Stimulated activated naive CD4-positive, alpha-beta T cell treated with Interleukin-2 at 50 U/mL for 16 hours (primary cell): ENCODE measurements at regions not wholly inside any gene's neighbourhood (a gene's known extent, or its start where the extent isn't known, plus 50 kb on each side); places are given as distances from the start of the nearest gene placed in this dataset.

ENCODE experiments used
- DNase-seq: peaks from one replicate; lab custom pipeline; 2025; lab: John Stamatoyannopoulos, UW

DNA sequence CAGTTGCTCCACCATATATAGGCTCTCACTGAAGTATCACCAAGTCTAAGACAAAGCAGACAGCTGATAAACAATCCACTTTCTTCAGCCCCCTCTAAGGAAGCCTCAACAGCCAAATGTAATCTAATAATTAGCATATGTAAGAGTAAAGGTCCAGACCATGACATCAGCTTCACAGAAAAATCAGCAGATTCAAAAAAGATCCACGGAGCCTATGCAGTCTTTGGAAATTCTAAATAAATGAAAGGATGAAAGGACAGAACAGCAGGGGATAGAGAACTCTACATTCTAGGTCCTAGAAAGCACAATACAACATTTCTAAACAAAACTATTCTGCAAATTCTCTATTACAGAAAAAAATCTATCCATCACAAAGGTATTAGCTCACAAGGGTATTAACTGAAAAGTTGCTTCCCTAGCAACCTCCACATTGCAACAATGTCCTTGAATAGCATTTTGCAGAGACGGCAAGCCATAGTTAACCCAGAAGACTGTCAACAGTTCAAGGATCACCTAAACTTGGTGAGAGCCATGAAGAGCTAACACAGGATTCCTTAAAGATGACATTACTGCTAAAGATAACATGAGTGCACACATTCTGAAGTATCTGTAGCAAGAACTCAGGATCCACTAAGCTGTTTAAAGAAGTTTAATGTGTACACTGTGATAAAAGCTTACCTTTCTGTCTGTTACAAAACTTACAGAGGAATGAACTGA lies 74.3 kb downstream of the SIPA1L2 start:
- DNase-seq, result no peak

GRCh38 chr1:232554409-232554808 lies 75.5 kb downstream of the SIPA1L2 start:
- DNase-seq, result no peak

DNA sequence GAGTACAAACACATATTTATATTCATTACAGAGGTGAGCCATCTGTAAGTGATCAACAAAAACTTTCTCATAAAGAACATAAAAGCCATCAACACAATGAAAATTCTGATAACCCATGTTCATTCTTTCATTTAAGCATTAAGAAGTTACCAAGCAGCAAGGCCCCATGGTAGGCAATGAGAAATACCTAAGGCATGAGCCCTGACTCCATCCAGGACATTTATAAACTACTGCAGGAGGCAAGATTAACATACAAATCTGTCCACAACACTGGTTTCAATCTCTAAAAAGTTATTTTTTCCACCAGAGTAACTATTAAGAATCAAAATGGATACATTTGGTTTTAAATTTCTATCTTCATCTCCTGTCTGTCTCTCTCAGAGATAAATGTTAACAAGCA lies 76.1 kb downstream of the SIPA1L2 start:
- no peak for DNase-seq

DNA sequence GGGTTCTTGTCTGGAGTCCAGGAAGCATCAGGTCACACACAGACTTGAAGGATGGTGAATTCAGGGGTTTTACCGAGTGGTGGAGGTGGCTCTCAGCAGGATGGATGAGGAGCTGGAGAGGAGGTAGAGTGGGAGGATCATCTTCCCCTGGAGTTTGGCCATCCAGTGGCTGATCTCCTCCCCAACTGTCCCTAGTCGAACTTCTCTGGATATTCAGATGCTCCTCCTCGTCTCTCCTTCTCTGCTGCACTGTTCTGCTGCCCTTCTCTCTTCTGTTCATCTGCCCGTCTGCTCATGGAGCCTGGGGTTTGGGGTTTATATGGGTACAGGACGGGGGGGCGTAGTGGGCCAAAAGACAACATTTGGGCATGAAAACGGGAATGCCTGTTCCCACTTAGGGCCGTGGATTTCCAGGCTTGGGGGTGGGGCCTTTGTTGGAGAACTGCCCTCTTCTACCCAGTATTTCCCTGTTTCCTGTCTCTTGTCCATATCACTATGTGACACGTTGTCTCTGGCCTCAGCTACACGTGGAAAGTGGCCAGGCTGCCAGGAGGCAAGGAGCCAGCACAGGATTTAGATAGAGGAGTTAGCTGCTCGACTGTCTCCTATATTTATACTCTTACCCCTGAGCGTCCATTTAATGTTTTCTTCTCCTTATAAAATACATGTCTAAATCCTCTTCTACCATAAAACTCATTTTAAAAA lies 76.7 kb downstream of the SIPA1L2 start:
- DNase-seq, result no peak

DNA sequence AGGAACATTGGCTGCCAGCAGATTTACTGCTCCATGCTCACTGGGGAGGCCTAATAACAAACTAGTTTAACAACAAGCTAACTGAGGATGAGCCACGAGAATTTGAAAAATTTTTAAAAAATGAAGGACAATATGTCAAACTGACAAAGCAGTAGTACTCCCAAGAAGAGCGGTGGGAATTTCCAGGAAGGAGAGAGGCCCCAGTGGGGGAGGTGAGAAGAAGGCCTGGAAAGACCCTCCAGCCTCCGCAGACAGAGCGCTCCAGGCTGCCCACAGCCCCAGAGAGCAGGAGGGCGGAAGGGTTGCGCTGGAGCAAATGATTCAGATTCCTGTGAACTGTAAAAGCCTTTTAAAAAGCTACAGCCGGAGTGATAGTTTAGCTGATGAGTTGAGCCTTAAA lies 78.5 kb downstream of the SIPA1L2 start:
- no peak for DNase-seq

GRCh38 chr1:232550007-232550406 lies 79.9 kb downstream of the SIPA1L2 start:
- no peak for DNase-seq

DNA sequence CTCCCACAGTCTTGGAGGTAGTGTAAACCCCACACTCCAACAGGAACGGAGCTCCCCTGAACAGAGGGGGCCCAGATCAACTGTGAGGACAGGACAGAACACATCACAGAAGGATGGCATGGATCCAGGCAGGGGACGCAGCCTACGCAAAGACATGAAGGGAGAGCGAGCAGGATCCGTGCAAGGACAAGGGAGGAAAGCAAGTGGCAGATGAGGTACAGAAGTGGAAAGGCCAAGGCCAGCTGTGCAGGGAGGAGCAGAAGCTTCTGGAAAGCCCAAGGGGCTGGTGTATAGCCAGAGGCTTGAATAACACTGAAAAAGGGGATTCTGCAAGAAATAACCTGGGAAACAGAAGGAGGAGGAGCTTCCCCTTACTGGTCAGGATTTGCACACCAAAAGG lies 81.2 kb downstream of the SIPA1L2 start:
- DNase-seq, result no peak

GRCh38 chr1:232547938-232548484 lies 81.9 kb downstream of the SIPA1L2 start:
- DNase-seq, result no peak

DNA sequence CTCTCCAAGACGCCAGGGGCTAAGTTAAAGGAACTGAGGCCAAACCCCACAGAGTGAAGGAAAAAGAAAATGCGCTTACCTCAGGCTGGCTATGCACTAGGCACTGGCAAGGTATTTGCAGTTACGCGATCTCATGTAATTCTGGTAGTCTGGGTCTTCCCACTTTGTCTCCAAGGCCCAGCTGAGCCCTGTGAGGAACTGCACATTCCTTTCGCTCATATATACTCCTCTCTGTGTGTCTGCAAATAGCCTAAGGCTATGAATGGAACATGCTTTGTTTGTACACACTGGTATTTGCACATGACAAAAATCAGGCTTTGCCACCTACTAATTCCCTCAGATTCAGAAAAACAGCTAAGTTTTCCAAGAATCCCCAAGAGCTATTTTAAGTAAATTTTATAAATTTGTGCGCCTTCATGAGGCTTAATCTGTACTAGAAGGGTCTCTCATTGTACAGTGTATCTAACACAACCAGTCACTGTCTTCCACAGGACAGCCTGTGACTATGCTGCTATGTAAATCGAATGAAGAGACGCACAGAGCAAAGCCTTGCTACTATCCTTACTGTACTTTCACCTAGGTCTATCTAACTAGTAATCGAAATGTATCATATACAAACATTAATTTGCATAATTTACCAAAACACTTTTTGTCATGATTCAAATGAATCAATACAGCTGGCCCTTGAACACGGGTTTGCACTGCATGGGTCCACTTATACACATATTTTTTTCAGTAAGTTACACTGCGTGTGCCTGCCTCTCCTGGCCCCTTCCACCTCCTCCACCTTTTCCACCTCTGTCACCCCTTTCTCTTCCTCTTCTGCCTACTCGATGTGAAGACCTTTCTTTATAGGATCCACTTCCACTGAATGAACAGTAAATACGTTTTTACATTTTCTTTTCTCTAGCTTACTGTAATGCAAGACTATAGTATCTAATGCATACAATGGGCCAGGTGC lies 87.0 kb downstream of the SIPA1L2 start:
- no peak for DNase-seq

GRCh38 chr1:232538943-232539302 lies 91.0 kb downstream of the SIPA1L2 start:
- no peak for DNase-seq

DNA sequence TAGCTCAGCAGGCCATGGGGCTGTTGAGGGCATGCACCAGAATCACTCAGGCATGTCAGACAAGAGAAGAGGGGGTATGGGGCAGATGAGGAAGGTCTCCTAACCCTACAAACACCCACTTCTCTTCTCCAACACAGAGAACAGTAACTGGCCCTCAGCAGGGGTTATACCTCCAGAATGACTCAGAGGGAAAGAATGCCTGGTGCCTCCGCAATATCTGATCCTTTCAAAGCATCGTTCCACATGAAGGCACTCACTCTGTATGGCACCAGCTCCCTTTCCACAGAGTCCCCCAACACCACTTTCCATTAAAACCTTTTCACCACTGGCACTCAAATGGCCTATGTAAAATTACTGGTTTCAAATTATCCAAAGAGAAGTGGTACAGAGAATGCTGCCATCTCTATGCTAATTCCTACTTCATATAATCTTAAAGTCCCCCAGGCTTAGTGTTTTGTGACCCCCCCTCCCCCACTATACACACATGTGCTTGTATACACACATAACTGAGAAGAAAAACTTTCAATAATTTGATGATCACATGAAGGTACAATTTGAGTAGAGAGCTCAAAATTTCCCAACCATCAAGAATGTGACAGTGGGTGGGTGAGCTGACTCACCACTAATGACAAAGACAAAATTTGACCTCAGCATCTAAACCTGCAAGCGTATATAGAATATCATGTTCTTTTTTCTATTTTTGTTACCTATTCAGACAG lies 91.5 kb downstream of the SIPA1L2 start:
- DNase-seq, result peak; percentile 5

GRCh38 chr1:232534552-232535517 lies 95.1 kb downstream of the SIPA1L2 start:
- no peak for DNase-seq

DNA sequence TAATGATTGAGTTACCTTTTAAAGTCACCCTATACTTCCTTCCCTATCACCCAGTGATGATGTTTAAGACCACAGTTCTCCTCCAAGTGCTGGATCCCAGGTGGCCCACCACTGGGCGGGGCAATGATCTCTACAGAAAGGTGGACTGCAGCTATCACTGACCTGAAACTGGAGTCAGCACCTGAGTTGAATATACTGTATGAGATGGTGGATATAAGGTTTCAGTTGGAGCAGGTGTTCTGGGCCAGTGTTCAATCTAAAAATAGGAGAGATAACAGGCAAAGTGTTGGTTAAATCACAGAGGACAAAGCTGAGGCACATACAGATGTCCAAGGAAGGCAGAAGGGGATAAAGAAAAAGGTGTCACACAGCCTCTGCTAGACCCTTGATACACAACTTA lies 96.6 kb downstream of the SIPA1L2 start:
- no peak for DNase-seq

GRCh38 chr1:232532901-232533300 lies 97.0 kb downstream of the SIPA1L2 start:
- DNase-seq, result no peak

- DNase-seq, result no peak
Observed at GRCh38 chr1:232531291-232531690, 98.6 kb downstream of the SIPA1L2 start.

DNA sequence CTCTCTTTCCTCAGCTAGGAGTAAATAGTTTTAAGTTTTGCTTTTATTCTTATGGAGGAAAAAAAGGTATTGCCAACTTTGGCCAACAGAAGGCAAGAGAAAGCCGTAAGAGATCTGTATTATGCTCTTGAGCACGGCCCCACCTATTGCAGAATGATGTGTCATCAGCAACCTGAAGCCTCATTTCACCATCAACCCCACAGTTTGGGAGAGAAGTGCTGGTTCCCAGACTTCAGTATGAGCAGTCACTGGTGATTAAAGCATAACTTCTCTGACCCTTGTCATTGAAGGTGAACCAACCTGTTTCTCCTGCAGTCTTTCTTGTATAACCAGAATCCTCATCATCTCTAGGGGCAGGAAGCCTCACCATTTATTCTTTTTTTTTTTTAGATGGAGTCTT lies 100.2 kb downstream of the SIPA1L2 start:
- DNase-seq, result no peak

DNA sequence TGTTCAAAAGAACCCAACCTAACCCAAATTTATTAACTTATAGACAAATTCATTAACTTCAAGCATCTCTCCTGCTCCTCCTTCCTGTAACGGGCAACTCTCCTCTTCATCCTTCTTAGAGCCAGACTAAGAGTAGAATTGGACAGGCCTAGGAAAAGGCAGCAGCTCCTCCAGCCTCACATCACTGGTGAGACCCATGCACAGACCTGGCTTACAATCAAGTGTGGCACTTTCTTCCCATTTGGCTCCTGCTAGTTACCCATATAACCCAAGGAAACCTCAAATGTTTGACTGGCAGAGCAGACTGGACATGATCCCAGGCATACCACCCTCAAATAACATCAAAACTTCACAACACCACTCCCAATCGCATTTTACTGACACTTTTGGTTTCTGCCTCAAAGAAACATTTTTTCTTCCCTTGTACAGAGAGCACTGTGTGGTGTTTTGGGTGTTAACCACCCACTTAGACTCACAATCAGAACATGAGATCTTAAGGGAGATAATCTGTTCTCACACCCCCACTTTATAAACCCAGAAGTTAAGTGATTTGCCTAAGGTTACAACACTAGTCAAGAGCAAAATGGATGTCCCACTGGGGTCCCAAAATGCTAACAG lies 101.4 kb downstream of the SIPA1L2 start:
- no peak for DNase-seq

DNA sequence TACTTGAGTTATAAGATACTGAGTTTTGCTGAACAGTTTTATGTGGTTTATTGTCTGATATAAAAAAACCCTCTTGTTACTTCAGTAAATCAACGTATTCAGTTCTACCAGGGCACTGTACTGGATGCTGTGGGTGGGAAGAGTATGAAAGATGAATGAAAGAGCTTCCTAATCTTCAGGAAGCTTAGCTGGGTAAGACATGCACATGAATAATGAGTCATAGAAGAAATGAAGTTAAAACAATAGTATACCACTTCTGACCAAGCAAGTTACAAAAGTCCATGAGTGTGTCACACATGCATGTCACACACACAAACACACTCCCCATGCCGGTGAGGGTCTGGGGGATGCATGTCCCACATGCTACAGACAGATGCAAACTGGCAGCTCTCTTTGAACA lies 105.9 kb downstream of the SIPA1L2 start:
- no peak for DNase-seq

DNA sequence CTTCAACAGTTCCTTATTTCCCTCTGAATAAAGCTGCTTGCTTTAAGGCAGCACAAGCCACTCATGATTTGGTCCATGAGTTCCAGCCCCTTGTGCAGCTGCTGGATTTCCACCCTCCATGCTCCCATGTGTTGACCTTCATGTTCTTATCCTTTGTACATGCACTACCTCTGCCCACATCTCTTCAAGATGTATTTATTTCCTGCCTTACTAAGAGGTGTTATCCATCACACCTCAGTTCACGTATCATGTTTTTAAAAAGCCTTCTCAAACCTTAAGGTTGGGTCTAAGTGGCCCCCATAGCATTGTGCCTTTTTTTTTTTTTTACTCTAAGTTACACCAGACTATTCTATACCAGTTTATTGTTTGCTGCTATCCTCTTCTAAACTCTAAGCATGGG lies 107.7 kb downstream of the SIPA1L2 start:
- no peak for DNase-seq

GRCh38 chr1:232521660-232522059 lies 108.3 kb downstream of the SIPA1L2 start:
- no peak for DNase-seq
